NOMO-1 treated with DMSO at 0.1 percent for 48 hours (cell line): ENCODE measurements at regions not wholly inside any gene's neighbourhood (a gene's known extent, or its start where the extent isn't known, plus 50 kb on each side); places are given as distances from the start of the nearest gene placed in this dataset.
"Not testable (repeated sequence)": the region's sequence is repeated elsewhere in the genome, so short reads cannot be mapped to it uniquely, and the experiment has no call there.

ENCODE experiments used
- DNase-seq: peaks from one replicate; lab custom pipeline; 2025; ENCODE audit not compliant: unreplicated experiment; lab: John Stamatoyannopoulos, UW

DNA sequence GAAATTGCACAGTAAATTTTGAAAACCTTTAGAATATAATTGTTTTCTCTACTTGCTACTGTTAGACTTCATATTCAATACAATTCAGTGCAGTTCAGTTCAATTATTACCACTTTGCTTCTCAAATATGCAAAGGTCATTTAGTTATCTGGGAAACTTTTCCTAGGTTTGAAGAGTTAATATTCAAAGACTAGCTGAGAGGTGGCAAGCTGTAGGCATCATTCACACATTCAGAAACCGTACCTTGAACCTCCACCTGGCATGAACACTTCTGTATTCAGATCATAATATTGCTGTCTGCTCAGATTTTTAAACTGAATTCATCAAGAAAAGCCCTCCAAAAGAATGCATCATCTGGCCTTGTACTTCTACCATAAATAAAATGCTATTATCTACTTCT lies 162.1 kb upstream of the PCSK5 start:
- DNase-seq = no peak

DNA sequence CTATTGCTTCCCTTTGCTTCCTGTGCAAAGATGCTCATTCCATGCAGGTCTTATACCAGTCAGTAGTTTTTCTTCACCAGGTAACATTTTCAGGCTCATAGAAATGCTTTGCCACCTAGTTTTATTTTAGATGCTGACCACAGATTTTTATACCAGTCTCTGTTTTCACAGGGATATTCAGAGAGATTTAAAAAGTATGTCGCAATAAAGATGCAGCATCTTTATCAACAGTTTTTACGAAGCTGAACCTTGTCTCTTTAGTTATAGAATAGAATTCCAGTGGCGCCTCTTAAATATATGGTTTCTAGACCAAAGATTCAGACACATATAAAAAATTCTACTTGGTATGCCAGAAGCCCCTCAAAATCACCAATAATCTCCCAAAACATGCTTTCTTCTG lies 155.7 kb upstream of the PCSK5 start:
- DNase-seq = no peak

DNA sequence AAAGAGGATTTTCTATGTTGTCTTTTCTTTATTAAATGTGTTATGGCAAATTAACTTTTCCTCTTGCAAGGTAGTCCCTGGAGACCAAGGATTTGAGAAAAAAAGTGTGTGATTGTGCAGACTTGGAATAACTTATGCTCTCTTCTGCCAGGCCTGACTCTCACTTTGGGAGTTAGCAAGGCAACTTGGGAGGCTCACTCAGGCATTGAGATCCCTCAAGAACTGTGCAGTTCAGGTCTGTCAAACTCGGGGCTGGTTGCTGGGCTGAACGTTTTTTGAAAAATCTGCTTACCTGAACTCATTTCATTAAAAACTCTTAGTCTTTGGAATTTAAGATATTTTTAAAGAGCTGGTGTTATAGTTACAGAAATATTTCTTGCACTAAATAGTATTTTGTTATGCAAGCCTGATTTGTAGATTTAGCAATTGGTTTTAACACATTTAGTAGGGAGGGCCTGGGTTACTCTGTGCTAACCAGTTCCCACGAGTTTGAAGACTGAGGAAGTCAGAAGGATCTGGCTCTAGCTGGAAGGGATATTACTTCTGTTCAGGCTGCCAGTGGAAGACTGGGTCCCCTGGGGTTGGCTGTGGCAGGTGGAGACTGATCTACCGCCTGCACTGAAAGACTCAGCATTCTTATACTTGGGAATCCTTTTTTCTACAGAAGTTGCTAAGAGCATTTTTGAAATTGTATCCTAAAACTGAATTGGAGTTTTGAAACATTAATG lies 150.4 kb upstream of the PCSK5 start:
- DNase-seq = no peak

DNA sequence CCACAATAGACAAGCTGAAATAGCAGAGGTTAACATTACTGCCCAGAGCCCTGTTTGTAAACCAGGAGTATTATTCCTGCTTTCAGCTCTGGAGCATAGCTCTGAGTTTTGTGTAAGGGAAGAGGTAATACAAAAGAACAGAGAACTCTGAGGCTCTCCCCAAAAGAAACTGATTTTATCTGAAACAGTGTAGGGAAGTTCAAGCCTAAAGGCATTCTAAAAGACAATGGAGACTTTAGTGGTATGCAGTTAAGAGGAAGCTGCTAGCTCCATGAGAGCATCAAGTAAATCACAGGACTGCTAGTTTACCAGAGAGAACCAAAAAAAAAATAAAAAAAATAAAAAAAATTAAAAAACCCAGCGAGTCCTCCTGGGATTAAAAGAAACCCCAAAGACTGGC lies 146.6 kb upstream of the PCSK5 start:
- no peak for DNase-seq

DNA sequence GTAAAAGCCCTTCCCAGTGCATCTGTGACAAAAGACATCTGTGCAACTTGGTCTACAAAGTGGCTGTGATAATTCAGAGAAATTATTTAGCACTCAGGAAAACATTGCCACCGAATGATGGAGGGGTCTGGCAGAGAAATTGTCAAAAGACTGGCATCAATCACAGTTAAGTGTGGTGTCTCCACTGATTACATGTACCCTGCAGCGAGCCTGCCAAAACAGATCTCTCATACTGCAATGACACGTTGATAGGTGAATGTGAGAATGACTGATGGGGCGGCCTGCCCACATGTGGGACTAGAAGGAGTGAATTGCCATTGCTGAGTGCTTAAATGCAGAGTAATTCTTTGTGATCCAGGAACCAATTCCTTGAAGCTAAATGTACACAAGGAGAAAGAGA lies 136.4 kb upstream of the PCSK5 start:
- no peak for DNase-seq

DNA sequence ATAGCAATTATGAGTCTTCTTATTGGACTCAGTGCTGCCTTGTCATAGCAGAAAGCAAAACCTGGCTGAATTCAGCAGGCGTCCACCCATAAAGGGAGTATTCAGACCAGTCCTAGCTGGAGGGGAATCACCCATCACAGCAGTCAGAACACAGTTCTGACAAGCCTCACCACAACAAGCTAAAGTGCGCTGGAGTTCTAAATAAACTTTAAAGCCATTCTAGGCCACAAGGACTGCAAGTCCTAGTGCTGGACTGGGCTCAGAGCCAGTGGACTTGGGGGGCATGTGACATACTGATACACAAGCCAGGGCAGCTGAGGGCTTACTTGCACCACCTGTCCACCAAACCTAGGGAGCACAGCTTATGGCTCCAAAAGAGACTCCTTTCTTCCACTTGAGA lies 115.3 kb upstream of the PCSK5 start:
- DNase-seq = no peak

DNA sequence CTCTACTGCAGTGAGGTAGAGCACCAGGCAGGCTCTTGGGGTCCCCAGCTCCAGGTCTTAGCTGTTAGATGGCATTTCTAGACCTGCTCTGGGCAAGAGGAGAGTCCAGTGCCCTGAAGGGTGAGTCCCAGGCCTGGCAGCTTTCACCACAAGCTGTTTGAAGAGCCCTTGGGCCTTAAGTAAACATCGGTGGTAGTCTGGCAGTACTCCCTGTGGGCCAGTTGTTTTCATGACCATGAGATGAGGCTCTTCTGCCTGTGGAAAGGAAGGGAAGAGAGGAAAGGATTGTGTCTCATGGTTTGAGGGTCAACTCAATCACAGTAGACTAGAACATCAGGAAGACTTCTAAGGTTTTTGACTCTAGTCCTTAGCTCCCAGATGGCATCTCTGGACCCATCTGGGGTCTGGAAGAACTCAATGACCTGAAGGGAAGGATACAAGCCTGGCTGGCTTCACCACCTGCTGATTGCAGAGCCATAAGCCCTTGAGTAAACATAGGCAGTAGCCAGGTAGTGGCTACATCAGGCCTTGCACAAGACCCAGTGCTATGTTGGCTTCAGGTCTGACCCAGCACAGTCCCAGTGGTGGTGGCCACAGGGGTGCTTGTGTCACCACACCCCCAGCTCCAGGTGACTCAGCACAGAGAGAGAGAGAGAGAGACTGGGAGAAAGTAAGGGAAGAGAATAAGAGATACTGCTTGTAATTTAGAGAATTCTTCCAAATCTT lies 114.3 kb upstream of the PCSK5 start:
- DNase-seq = no peak

DNA sequence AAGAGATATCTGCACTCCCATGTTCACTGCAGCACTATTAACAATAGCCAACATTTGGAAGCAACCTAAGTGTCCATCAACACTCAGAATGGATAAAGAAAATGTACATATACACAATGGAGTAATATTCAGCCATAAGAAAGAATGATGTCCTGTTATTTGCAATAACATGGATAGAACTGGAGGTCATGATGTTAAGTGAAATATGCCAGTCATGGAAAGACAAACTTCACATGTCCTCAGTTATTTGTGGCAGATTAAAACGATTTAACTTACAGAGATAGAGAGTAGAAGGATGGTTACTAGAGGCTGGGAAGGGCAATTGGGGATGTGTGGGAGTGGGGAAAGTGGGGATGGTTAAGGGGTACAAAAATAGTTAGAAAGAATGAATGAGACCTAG lies 110.3 kb upstream of the PCSK5 start:
- no peak for DNase-seq

DNA sequence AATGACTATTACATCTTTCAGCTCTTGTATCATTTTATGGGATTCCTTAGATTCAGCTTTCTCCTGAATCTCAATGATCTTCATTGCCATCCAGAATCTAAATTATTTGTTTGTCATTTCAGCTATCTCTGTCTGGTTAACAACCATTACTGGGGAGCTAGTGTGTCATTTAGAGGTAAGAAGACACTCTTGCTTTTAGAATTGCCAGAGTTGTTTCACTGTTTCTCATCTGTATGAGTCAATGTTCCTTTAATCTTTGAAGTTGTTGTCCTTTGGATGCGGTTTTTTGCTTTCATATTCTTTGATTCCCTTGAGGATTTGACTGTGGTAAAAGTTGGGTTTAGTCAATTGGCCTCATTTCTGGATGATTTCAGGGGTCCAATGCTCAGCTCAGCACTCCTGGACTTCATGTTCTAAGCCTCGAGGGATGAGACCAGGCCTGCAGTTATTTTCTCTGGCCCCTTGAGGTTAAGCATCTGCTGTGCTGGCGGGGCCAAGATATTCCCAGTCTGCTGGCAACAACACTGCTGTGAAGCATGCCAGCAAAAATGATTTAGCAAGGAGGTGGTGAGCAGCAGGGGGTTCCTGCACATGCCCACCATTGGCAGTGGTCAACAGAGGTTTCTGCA lies 102.4 kb upstream of the PCSK5 start:
- no peak for DNase-seq

DNA sequence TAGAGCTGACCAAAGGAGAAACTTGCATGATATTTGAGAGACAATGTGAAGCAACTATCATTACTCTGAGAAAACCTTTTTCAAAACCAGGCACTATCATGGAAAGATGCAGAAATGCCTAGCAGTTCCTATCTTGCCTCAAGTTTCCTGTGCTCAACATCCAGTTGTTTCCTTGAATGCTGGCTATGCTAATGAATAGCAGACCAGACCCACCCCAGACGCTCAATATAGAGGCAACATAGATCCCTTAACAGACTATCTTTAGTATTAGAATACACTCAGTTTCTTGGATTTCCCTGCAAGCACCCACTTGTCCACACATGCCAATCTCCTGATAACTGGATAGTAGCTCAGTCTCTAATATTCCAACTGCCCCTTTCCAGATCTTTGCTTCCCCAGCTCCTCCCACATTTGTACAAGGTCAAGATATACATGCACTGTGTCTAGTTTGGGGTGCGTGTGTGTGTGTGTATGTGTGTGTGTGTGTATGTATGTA lies 93.3 kb upstream of the PCSK5 start:
- DNase-seq = no peak

DNA sequence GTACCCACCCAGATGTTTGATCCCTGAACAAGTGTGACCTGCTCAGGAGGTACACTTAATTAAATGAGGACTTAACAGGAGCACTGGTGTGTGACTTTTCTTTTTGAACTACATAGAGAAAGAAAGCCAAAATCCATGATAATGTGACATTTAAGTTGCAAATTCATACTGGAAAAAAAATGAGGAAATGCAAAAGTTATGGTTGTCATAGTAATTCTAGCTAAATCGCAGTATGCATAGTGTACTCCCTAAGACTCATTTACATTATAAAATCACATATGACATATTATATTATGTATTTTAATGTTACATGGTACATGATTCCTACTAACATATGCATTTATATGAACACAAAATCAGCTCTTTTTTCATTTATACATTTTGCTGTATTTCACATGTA lies 92.0 kb upstream of the PCSK5 start:
- no peak for DNase-seq

DNA sequence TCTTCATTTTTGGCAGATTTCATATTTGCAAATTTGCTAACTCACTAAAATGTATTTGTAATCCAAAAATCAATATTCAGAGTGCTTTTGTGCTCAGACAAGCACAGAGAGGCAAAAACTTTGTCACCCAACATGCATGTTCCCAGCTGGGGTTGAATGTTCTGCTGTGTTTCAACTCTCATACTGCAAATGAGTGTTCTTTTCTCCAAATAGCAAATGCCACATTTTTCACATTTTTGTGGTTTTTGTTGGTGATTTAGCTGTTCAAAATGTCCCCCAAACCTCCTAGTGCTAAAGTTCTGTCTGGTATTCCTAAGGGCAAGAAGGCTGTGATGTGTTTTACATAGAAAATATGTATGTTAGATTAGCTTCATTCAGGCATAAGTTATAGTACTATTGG lies 87.3 kb upstream of the PCSK5 start:
- no peak for DNase-seq

DNA sequence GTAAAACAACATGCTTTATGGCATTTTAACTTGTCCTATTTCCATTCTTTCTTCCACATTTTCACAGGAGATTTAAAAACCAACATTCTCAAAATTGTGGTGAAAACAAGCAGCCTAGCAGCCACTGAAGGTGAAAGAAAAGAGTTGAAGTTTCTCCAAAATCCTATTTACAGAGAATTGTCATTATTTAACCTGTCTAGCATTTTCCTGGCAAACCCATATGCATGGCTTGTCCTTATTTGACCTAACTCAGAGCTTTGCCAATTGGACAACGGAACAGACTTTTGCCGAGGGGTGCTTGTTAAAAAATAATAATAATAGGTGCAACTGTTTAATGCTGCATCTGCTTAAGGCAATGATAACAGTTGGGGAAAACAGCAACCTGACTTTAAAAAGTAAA lies 80.4 kb upstream of the PCSK5 start:
- DNase-seq = no peak

DNA sequence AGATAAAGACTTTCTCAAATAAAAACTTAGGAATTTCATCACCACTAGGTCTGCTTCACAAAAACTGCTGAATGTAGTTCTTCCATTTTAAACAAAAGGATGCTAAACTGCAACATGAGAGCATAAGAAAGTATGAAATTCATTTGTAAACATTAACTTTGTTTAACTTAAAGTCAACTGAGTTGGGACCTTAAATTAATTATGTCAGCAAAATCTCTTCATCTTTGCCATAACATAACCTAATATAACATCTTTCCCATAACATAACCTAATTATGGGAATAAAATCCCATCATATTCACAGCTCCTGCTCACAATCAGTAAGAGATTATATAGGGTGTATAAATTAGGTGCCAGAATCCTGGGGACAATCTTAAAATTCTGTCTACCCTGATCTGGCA lies 78.8 kb upstream of the PCSK5 start:
- no peak for DNase-seq

DNA sequence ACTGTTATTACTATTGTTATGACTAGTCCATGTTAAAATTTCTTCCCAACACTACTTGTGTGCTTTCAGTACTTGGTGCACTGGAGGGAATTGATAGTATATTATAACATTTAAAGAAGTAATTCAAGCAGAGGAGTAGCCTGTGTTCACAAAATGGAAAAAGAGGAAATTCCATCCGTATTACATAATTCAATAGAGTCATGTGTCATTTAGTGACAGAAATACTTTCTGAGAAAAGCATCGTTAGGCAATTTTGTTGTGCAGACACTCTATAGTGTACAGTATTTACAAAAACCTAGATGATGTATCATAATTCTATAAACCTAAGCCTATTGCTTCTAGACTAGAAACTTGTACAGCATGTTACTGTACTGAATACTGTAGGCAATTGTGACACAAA lies 78.3 kb upstream of the PCSK5 start:
- DNase-seq = peak; percentile 30

DNA sequence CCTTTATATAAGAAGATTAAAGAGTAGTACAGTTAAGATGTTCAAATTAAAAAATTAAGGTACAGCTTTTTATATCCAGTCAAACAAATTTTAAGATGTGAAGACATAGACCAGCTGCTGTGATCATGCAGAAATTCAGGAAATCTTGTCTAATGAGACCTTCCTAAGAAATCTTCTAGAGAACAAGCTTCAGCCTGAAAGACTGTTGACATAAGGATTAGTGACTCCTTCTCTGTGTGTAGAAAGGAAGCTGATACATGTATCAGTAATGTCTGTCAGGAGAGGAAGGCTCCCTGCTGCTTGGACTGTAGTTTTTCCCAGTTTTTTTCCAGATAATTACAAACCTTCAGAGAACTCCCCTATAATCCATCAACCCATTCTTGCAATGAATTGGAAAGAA lies 75.8 kb upstream of the PCSK5 start:
- no peak for DNase-seq

DNA sequence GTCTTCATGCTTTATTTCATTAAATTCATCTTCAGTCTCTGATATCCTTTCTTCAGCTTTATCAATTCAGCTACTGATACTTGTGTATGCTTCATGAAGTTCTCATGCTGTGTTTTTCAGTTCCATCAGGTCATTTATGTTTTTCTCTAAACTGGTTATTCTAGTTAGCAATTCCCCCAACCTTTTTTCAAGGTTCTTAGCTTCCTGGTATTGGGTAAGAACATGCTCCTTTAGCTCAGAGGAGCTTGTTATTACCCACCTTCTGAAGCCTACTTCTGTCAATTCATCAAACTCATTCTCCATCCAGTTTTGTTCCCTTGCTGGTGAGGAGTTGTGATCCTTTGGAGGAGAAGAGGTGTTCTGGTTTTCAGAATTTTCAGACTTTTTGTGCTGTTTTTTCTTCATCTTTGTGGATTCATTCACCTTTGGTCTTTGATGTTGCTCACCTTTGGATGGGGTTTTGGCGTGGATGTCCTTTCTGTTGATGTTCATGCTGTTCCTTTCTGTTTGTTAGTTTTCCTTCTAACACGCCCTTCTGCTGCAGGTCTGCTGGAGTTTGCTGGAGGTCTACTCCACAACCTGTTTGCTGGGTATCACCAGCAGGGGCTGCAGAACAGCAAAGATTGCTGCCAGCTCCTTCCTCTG lies 69.9 kb upstream of the PCSK5 start:
- not testable (repeated sequence) for DNase-seq

DNA sequence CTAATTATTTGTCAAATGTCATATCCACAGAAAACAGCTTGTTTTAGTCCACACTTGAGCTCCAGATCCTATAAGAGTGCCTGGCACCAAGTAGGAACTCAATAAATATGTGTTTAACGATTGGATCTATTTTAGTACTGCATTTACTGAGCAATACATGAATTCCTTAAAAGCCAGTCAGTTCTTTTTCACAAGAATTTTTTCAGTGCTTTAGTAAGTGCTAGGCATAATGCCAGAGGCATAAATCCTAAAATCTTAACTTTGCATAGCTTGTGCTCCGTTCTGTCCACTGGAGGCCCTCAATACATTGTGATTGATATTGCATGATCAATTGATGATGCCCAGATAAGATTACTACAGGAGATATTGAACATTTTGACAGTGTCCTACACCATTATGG lies 67.3 kb upstream of the PCSK5 start:
- no peak for DNase-seq

DNA sequence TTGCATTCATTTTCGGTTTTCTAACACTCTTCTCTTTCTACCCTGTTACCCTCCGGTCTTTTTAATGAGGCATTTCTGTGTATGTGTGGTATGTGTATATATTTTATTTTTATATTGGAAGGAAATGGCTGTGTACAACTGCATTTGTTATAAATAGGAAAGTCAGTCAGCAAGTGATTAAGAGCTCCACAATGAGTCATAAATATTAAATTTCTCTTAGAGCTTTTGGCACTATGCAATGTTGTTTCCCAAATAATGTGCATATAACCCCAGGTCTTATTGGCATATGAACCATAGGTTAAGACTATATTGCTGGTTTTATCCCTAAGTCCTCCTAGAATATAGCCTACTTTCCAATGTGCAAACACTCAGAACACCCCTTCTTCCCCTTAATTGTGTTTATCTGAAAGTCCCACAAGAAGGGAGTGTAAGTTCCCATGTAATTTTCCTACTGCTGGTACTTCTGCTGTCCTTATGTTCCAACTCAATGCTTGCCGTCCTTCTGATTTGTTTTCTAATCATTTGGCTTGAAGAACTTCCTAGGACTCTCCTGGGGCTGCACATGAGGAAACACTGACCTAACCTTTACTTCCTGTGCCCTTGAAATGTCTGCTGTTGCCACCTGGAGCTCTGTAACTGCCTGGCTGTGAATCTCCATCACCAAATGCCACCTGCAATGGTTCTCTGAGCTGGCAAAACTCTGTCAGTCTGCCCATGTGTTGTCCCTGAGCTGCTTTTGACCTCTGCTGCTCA lies 65.5 kb upstream of the PCSK5 start:
- no peak for DNase-seq

DNA sequence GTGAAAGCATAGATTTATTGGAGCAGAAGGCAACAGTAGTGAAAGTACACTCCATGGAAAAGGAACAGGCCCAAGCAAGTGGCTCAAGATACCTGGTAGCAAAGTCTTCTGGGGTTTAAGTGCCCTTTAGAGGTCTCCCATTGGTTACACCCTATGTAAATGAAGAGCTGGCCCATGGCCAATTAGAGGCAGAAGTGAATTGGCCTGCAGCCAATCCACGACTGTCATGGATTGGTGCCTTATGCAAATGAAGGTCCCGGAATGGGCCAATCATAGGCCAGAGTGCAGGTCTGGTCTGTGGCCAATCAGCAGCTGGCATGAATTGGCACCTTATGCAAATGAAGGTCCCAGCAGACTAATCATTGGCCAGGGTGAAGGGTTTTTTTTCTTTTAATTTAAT lies 64.2 kb upstream of the PCSK5 start:
- no peak for DNase-seq

DNA sequence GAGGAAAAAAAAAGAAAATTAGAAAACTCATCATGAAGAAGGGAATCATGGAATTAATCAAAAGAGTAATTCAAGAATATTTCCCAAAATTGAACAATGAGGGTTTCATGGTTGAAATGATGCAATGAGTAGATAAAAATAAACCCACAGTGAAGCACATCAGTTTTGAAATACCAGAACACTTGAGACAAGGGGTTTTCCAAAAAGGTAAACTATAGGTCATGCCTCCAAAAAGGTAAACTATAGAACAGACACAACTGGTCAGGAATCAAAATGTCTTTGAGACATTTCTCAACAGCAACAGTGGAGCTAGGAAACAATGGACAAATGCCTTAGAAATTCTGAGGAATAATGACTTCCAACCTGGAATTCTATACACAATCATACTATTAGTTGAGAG lies 60.2 kb upstream of the PCSK5 start:
- DNase-seq = no peak
